Testis (tissue), 2 donors: ENCODE measurements at regions not wholly inside any gene's neighbourhood (a gene's known extent, or its start where the extent isn't known, plus 50 kb on each side); places are given as distances from the start of the nearest gene placed in this dataset.

Source experiments
- DNase-seq: peaks from one replicate; pipeline ENCODE4 v3.0.0-alpha.2; 2019
- H3K27ac ChIP-seq, 2 donors: fragments of 200-600 bp; sonication (generic); one replicate each; pipeline ENCODE4 v1.5.1; 2019
- H3K27me3 ChIP-seq: fragments of 200-600 bp; sonication (generic); one replicate; pipeline ENCODE4 v1.5.1; 2019
- H3K36me3 ChIP-seq: fragments of 200-600 bp; sonication (generic); one replicate; pipeline ENCODE4 v1.5.1; 2017; ENCODE audit warnings: low read depth; ENCODE audit errors: missing control alignments
- H3K4me1 ChIP-seq: fragments of 200-600 bp; sonication (generic); one replicate; pipeline ENCODE4 v1.5.1; 2019
- H3K4me3 ChIP-seq, 2 donors: fragments of 200-600 bp; sonication (generic); one replicate each; pipeline ENCODE4 v1.5.1; 2017 to 2019
- H3K9me3 ChIP-seq: fragments of 200-600 bp; sonication (generic); one replicate; pipeline ENCODE4 v1.5.1; 2017
- POLR2A ChIP-seq: fragments of 450-650 bp; IDR thresholded peaks from one replicate; pipeline ENCODE4 v1.6.1; 2017; ENCODE audit warnings: antibody characterized with exemption, mild to moderate bottlenecking, moderate library complexity
- WGBS, 2 donors: methylation state at CpG; one replicate each; pipeline ENCODE4 v1.1.5; 2018; 5-methylcytosine and 5-hydroxymethylcytosine counted together
- intact Hi-C: fragments of 100-400 bp; cut with DNase I; formaldehyde crosslinking; loops from one replicate; pipeline ENCODE4 v1.15.1; 2023; ENCODE audit warnings: low total_unique reads
- TF ChIP-seq, protein P1 (sequence below), 3 experiments: fragments of 450-650 bp in 2 of 3; fragments of 200-600 bp in 1 of 3; sonication (generic) in 1 of 3; IDR thresholded peaks; one replicate each; pipeline ENCODE4 v1.5.1; 2016 to 2019; ENCODE audit warnings: antibody characterized with exemption in 3 of 3, mild to moderate bottlenecking in 2 of 3, moderate library complexity in 1 of 3

DNA sequence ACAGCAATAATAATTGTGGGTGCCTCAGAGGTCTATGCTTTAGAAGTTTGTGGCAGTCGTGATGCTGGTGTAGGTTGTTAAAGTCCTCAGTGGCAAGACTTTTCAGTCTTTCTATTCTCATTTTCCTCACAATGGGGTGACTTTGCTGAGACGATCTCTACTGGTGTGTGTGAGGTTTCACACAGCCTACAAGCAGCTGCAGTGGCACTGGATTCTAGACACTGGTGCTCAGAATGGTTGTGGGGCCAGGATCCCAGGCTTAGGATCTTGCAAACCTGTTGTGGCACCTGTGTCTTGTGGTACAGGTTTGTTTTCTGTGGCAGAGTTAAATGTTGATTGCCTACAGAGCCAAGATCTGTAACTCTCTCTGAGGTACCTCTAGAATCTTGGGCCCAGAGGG is 581.2 kb downstream of the PTPRC start:
- H3K27me3 ChIP-seq = no peaks in the 10 kb centered on the region
- no peak overlapping the region for H3K4me3 ChIP-seq
- WGBS, 2 donors = 83 to 93% methylated on average over 2 of the region's 2 CpGs

DNA sequence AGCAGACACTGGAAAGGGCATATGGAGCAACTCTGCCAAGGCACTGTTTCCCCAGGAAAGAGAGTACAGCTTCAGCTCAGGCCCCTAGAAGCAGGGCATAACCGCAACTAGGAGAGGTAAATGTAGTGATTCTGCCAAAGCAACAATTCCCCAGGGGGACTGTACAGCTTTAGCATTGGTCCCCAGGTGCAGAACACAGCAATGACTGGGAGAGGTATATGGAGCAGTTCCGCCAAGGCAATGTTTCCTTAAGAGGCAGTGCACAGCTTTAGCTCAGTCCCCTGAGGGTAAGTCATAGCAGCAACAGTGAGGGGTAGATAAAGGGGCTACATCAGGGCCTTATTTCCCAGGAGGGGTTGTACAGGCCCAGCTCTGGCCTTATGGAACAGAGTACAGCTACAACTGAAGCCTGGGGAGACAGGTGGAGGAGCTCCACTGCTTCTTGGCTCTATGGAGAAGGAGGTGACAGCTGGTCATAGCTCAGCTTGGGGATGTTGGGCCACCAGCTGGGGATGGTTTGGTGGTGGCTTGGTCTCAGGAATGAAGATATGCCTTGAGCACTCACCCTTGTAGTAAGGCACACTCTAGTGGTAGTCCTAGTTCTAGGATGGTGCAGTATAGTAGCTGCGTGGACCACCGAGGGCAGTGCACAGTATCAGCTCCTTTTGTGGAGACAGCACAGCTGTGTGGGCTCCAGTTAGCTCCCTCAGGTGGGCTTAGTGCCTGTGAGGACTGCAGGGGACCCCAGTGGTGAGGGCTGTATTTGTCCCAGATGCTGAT is 582.7 kb downstream of the PTPRC start:
- 96 to 100% methylated on average over 1 to 4 of the region's 4 CpGs for WGBS, 2 donors
- no peak overlapping the region for H3K4me3 ChIP-seq
- H3K9me3 ChIP-seq = no peaks in the 10 kb centered on the region
- intact Hi-C loops = no loop called here
- no peaks in the 10 kb centered on the region for H3K27me3 ChIP-seq
- no peak overlapping the region for H3K27ac ChIP-seq
- no peaks in the 10 kb centered on the region for H3K36me3 ChIP-seq
- no peak for DNase-seq
- no peaks in the 10 kb centered on the region for H3K4me1 ChIP-seq
- no peak for TF ChIP-seq POLR2A
- TF ChIP-seq, protein P1, sequence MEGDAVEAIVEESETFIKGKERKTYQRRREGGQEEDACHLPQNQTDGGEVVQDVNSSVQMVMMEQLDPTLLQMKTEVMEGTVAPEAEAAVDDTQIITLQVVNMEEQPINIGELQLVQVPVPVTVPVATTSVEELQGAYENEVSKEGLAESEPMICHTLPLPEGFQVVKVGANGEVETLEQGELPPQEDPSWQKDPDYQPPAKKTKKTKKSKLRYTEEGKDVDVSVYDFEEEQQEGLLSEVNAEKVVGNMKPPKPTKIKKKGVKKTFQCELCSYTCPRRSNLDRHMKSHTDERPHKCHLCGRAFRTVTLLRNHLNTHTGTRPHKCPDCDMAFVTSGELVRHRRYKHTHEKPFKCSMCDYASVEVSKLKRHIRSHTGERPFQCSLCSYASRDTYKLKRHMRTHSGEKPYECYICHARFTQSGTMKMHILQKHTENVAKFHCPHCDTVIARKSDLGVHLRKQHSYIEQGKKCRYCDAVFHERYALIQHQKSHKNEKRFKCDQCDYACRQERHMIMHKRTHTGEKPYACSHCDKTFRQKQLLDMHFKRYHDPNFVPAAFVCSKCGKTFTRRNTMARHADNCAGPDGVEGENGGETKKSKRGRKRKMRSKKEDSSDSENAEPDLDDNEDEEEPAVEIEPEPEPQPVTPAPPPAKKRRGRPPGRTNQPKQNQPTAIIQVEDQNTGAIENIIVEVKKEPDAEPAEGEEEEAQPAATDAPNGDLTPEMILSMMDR (IDR thresholded peaks at IDR 0.05) = no peak

More for the DNA sequence above, 581.2 kb downstream of the PTPRC start:
- no peak for TF ChIP-seq POLR2A
- TF ChIP-seq, protein P1 (IDR thresholded peaks at IDR 0.05) = no peak
- Histone ChIP-seq H3K4me1 (no peaks in the 10 kb centered on the region), H3K36me3 (no peaks in the 10 kb centered on the region), H3K27ac (no peak overlapping the region), H3K9me3 (no peaks in the 10 kb centered on the region)
- DNase-seq = no peak
- intact Hi-C loops = no loop called here

DNA sequence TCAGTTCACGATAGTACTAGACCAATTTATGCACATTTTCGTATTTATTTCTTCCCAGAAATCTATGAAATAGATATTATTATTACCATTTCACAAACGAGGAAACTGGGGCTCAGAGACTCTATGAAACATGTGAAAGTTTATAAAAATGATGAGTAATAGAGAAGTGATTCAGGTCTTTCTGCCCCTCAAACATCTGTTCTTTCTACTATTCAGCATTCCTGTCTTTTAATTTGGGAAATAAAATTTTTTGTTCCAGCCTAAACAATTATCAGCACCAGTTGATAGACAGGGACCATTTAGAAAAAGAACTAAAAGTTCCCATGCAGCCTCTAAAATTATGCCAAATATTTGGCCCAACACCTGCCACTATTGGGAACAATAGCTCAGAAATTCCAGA is 585.1 kb downstream of the PTPRC start:
- TF ChIP-seq, protein P1 (IDR thresholded peaks at IDR 0.05) = no peak
- TF ChIP-seq POLR2A = no peak
- intact Hi-C loops = no loop called here
- 84 to 87% methylated on average over 3 of the region's 3 CpGs for WGBS, 2 donors
- no peak overlapping the region for H3K27ac ChIP-seq
- H3K9me3 ChIP-seq = no peaks in the 10 kb centered on the region
- H3K4me3 ChIP-seq = no peak overlapping the region
- no peaks in the 10 kb centered on the region for H3K36me3 ChIP-seq
- H3K27me3 ChIP-seq = no peaks in the 10 kb centered on the region
- no peaks in the 10 kb centered on the region for H3K4me1 ChIP-seq
- DNase-seq = no peak

DNA sequence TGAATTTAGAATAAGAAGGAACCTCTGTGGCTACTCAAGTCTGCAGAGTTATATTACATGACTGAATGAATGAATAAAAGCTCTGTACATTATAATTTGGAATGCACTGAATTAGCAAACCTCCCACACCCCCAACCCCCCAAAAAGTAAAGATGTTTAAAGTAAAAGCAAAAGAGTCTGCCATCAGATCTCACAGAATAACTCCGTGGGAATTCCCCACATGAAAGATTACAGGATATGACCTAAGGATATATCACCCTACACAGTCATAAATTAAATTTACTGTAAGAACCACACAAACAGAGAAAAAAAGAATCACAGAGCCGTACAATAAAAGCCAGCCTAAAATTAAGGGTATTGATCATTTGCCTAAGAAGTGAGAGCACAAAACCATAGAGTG is 587.3 kb downstream of the PTPRC start:
- no peaks in the 10 kb centered on the region for H3K9me3 ChIP-seq
- TF ChIP-seq, protein P1 (IDR thresholded peaks at IDR 0.05) = no peak
- no peak for TF ChIP-seq POLR2A
- 53% methylated on average over 2 of the region's 2 CpGs for WGBS, 2 donors
- DNase-seq = no peak
- H3K4me3 ChIP-seq = no peak overlapping the region
- no peaks in the 10 kb centered on the region for H3K27me3 ChIP-seq
- H3K27ac ChIP-seq = no peak overlapping the region
- intact Hi-C loops = no loop called here
- no peaks in the 10 kb centered on the region for H3K4me1 ChIP-seq
- no peaks in the 10 kb centered on the region for H3K36me3 ChIP-seq

DNA sequence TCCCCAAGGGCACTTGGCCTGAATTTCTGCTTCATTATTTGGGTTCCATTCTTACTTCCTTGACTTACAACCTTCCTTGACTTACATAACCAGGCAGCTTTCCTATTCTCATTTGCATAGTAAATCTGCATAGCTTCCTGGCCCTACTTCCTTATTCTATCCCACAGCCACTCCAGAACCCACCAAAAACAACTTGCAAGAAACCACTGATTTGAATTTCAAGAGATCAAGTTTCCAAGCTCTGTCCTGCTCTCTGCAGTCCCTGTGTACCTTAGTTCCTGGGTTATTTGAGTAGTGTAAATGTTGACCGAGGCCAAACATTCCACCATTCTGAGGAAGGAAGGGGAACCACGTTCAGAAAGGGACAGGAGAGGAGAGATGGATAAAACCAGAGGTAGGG is 603.3 kb downstream of the PTPRC start:
- Histone ChIP-seq H3K4me1 (no peaks in the 10 kb centered on the region), H3K27ac (no peak overlapping the region), H3K27me3 (no peaks in the 10 kb centered on the region), H3K36me3 (no peaks in the 10 kb centered on the region), H3K4me3 (no peak overlapping the region), H3K9me3 (no peaks in the 10 kb centered on the region)
- intact Hi-C loops = no loop called here
- TF ChIP-seq POLR2A = no peak
- no peak for DNase-seq
- 67 to 87% methylated on average over 2 of the region's 2 CpGs for WGBS, 2 donors
